NCI-H446 (cell line): ENCODE measurements at regions not wholly inside any gene's neighbourhood (a gene's known extent, or its start where the extent isn't known, plus 50 kb on each side); places are given as distances from the start of the nearest gene placed in this dataset.
A peak's percentile ranks its signal among the peaks of the same experiment; 100 is the strongest.

Experiments
- DNase-seq, 2 experiments: peaks; one replicate each; lab custom pipeline; 2025; lab: John Stamatoyannopoulos, UW

DNA sequence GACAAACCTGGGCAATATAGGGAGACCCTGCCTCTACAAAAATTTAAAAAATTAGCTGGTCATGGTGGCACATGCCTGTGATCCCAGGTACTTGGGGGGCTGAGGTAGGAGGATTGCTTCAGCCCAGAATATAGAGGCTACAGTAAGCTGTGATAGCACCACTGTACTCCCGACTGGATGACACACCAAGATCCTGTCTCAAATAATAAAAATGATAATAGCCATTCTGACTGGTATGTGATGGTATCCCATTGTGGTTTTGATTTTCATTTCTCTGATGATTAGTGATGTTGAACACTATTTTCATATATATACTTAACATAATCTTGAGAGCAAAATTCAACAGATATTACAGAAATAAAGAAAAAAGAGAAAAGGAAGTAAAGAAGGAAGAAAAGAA, 1491.0 kb upstream of the PIK3C3 start:
- no peak for DNase-seq

DNA sequence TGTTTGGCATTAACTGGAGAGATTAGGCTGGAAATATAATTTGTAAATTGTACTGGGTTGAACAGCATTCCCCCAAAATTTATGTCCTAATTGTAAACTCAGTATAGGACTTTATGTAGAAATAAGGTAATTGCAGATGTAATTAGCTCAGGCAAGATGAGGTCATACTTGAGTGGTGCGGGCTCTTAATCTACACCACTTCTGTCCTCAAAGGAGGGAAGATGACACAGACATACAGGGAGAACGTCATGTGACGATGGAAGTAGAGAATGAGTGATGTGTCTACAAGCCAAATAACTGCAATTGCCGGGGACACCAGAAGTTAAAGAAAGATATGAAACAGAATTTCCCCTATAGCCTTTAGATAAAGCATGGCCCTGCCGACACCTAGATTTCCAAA, 1501.1 kb upstream of the PIK3C3 start:
- DNase-seq, result no peak

DNA sequence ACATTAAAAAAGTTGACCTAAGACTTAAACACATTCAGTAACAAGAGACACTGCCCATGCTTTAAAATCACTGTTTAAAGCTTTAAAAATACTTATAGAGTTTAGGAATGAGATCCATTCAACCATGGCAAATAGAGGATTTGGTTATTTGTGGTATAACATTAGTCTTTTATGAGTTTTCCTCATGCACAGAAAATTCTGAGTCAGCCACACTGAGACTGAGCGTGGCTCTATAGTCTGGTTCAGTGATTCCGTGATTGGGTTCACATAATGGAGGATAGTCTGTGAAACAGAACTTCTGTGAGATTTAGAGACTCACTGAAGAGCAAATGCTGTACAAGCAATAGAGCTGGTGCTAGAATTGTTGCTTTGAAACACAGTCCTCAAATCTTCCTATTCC, 1502.4 kb upstream of the PIK3C3 start:
- DNase-seq, result no peak

DNA sequence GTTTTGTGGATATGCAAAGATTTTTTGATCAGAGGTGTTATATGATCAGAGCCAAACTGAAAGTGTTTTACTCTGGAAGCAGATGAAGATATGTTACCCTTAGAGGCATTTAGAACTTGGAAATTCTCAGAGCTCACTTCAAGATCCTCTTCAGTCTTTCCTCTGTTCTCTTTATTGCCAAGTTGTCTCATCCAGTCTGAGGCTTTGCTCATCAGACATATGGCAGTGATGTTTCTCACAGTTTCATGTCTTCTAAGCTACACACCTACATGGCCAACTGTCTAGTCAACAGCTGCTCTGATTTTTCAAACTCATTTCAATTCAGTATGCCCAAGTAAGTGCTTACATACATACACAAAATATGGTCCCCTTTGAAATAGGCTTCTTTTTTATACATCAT, 1504.3 kb upstream of the PIK3C3 start:
- no peak for DNase-seq

DNA sequence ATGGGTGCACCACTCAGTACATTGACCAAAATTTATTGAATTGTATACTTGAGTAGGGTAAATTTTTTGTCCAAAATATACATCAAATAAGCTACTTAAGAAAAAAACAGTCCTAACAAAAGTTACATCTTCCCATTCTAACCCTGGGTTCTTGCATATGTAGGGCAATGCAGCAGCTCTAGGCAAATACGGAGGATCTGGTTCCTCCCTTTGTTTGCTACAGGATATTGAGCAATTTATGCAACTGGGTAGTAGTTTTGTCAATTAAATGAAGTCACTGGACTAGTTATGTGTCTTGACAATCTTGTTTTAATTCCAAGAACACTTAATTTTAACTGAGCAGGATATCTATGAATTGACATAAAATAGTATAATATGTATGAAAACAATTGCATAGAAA, 1507.2 kb upstream of the PIK3C3 start:
- no peak for DNase-seq

DNA sequence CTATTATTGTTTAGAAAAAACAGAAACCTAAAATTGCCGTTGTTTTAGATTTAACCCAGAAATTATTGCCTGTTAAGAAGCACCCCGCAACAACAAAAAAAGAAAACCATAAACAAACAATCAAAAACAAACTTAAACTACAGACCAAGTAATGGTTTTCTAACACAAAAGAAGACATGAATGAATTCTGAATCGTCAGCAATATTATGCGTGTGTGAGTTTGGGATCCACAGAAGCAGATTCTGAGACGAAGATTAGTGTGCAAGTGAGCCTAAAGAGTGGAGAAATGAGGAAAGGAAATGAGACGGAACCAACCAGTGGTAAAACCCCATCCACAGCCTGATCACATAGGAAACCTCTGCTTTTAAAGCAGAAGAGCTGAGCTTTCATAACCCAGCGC, 1514.9 kb upstream of the PIK3C3 start:
- DNase-seq, result no peak

DNA sequence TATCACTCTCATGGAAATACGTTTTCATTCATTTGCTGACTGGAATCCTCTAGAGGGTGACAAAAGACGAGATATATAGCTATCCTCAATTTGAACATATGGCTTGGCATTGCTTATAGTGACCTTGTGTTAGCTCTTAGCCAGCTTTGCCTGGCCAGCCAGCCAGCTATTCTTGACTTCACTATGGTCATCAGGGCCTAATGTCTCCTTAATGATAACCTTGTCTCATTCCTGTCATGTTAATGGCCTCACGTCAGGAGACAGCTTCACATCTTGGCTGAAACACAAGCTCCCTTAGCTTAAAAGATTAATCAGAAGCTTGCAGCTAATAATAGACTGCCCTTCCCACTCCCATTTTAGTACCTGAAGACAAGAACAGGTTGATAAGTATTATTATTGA, 1517.5 kb upstream of the PIK3C3 start:
- peak in 1 of 2 experiments; percentile 42 for DNase-seq

DNA sequence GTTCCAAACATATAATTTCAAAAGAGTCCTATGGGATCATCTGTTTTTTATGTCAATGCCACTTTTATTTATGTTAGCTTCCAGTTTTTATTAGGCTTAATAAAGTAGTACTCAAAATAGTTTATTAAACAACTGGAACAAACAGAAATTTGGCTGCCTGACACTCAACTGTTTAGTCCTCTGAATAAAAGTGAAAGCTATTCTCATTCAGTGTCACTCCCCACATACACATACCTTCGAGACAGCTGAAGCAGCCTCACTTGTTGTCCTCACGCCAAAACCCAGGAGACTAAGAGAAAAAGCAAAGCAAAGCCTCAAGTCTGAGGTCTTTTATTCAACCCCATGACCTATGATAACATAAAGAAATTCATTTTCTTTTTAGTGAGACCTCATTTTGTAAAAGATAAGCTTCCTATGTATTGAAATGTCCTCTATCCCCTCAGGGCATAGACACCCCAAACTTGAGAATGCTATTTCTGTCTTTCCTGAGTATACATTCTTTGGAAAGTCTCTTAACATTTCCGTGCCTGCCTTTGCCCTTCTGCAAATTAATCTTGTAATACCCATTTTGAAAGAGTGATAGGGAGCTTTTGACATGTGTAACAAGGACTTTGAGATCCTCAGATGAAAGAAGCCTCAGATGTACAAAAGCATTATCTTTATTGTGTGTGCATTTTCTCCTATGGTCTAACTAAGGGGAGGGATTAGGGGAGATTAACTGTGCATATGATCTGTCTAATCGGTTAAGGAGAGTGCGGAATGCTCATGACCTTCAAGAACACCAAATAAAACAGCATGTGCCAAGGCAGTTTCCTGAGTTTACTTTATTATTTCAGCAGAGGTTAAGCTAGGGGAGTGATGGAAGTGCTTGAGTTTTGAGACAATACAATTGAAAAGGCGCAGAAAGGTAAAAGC, 1523.7 kb upstream of the PIK3C3 start:
- DNase-seq, result no peak

- no peak for DNase-seq
These were observed 1531.7 kb upstream of the PIK3C3 start for GRCh38 chr18:40423291-40423690.

DNA sequence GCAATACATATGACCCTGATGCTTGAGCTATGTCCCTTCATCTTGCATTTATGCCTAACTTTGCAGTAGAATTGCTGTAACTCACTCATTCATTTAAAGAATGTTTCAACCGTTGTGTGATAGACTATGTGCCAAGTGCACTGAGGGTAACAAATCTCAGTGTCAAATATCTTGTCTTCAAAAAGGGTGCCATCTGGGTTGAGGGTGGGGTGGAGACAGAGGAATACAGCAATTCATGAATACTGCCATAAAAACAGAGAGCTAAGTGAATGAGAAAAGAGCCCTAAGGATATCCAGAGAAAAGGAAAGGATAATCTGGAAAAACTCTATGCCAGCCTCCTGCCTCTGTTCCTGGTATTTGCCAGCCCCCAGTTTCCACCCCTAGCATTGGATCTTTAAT, 1534.4 kb upstream of the PIK3C3 start:
- no peak for DNase-seq

- DNase-seq, result no peak
These were observed 1537.5 kb upstream of the PIK3C3 start for GRCh38 chr18:40417501-40417900.

DNA sequence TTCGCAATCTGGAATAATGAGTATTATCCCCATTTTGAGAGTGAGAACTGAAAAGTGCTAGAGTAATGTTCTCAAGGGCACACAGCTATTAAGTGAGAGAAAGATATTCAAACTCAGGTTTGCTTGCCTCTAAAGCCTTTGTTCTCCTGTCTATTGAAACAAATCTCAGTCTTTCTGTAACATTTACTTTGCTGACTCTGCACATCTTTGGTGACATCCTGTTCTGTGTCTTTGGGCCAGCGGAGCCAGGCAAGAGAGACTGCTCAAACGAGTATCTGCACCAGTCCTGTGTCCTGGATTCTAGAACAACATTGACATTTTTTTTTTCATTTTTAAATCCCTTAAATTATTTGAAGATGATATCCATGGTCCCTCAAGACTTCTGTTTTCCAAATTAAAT, 1539.2 kb upstream of the PIK3C3 start:
- no peak for DNase-seq

DNA sequence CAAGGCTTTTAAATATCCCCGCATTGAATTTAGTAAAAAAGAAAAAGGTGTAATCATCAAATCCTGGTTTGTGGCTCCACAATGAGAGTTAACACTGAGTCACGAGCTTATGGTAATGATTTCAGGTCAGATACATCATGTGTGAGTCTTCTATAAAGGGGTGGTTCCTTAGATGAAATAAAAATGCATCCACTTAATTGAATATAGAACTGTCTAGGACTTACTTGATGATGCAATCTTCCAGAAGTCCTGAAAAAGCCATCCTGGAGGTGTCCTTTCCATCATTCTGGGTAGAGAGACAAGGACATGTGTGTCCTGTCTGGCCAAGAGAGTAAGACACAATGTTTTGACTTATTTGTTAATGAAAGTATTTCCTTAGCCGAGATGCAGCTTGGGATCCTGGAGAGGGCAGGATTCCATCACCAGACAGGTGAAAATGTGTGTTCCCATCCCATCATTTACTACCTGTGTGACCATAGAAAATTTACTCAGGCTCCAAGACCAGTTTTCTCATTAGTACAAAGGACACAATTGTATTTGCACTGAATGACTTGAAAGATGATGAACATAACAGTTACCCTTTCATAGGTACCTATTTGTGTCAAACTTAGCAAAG, 1539.8 kb upstream of the PIK3C3 start:
- no peak for DNase-seq

DNA sequence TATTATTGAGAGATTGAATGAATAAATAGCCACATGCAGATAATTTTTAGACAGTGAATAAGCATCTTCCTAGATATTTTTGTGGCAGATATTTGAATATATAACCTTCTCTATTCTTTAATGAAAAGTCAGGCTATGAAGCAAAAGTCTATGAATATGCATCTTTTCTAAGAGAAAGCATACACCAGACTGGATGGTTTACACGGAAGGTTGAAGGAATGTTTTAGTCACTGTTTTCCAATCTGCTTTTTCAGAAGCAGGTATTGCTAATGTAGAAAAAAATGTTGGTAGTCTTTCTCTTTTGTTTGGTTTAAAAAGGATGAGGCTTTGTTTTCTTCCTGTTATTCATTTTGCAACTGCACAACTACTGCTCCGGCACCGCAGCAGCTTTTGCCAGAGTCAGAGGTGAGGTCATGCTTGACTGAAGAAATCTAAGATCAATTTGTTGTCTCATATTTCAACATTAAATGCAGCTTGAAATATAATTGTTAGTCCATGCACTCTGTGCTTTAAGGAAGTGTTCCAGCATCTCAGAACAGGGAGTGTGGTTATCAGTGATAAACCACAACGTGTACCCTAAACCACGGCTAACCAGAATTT, 1540.8 kb upstream of the PIK3C3 start:
- DNase-seq, result no peak

DNA sequence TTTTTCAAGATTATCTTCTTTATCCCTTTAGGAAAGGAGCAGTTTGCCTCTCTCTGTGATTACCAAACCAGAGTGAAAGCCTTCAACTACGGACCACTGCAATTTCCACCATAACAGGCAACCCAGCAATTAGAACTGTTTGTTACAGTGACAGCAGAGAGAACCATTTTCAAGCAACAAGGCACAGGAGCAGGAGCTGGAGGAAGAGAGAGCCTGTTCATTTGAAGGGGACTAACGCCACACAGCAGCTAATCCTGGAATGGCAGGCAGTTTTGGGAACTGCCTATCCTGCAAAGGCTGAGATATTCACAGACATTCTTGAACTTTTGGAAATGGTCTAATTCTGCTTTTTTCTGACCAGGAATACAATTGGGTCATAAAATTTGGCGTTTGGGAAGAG, 1541.9 kb upstream of the PIK3C3 start:
- peak; percentile 21 to 67 for DNase-seq

- DNase-seq, result no peak
These were observed 1542.6 kb upstream of the PIK3C3 start for GRCh38 chr18:40412410-40412809.

DNA sequence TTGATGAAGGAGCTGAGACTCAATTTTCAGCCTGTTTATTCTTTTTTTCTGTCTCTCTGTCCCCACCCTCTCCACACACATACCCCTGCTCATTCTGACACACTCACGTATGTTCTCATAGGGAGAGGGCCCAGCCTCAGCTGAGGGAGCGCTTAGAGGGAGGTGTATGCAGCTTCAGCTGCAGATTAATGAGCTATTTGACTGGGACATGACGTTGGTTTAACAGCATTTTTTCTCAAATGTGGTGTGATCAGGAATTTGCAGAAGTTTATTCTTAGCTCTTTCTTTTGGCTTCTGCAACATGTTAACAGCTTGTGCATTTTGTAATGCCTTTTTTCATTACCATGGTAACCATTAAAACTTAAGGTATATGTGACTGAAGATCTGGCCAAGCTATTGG, 1547.1 kb upstream of the PIK3C3 start:
- no peak for DNase-seq

DNA sequence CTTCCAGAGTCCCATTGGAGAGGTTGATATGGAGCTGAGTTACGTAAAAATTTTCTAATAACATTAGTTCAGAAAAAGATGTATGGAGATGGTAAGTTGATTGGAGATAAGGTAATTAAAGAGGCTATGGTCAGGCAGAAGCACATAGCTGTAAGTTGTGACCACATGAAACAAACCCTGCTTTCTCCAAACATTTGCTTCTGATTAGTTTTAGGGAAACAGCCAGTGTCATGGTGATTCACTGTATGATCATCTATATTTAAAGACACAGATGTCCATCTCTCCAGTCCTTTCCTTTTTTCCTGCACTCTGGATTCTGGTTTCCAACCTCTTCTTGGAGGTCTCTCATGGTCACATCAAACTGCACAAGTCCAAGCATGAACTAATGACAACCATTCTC, 1550.8 kb upstream of the PIK3C3 start:
- no peak for DNase-seq

- no peak for DNase-seq
These were observed 1553.0 kb upstream of the PIK3C3 start for GRCh38 chr18:40402052-40402451.

- no peak for DNase-seq
These were observed 1566.9 kb upstream of the PIK3C3 start for GRCh38 chr18:40388121-40388520.

DNA sequence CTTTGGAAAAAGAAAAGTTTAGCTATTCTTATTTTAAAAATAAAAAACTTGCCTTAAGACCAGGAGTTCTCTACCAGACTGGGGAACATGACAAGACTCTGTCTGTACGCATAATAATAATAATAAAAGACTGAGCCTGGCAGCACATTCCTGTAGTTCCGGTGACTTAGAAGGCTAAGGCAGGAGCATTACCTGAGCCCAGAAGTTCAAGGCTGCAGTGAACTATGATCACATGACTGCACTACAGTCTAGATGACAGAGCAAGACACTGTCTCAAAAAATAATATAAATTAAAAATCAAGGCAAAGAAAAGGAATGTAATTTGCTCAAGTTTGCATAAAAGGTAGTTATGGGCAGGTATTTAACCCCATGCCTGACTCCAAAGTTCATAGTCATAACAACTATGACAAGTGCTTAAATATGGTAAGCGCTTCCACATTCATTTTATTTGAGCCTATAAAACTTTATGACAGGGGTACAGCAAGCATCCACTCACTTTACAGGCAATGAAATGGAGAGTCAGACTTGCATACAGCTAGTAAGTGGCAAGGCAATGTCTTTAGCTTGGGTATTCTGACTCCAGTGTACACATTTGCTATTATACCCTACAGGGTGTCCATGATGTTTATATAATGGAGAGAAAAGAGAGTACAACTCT, 1567.8 kb upstream of the PIK3C3 start:
- no peak for DNase-seq

- DNase-seq, result no peak
These were observed 1572.8 kb upstream of the PIK3C3 start for GRCh38 chr18:40382197-40382596.
